ENCODE measurements at regions not wholly inside any gene's neighbourhood (a gene's known extent, or its start where the extent isn't known, plus 50 kb on each side); places are given as distances from the start of the nearest gene placed in this dataset.

GRCh38 chr12:125284945-125285685 lies 219.9 kb downstream of the AACS start:
- Histone ChIP-seq H3K9me3 (ENCODE audit: control insufficient read depth, insufficient read depth, low read length) (peaks cover 41% of the 10 kb centered on the region), H3K4me3 (ENCODE audit: low read depth, low read length) (no peak overlapping the region), H3K27ac (ENCODE audit: low read depth, low read length) (no peak overlapping the region), H3K27me3 (ENCODE audit: control insufficient read depth, insufficient read depth, low read length) (no peaks in the 10 kb centered on the region)
- ChIA-PET POLR2A (no interaction called here), CTCF (no interaction called here)
- no peak for DNase-seq (ENCODE audit: low read depth, low spot score)
- TF ChIP-seq CTCF (IDR thresholded peaks at IDR 0.05; ENCODE audit: low read depth, low read length): no peak

GRCh38 chr12:125286005-125286727 lies 220.9 kb downstream of the AACS start:
- Histone ChIP-seq H3K9me3 (ENCODE audit: control insufficient read depth, insufficient read depth, low read length) (peaks cover 33% of the 10 kb centered on the region), H3K4me3 (ENCODE audit: low read depth, low read length) (no peak overlapping the region), H3K27ac (ENCODE audit: low read depth, low read length) (no peak overlapping the region), H3K27me3 (ENCODE audit: control insufficient read depth, insufficient read depth, low read length) (no peaks in the 10 kb centered on the region)
- DNase-seq (ENCODE audit: low read depth, low spot score): no peak
- POLR2A ChIA-PET: no interaction called here
- CTCF ChIA-PET: no interaction called here
- TF ChIP-seq CTCF (IDR thresholded peaks at IDR 0.05; ENCODE audit: low read depth, low read length): no peak

- TF ChIP-seq CTCF (IDR thresholded peaks at IDR 0.05; ENCODE audit: low read depth, low read length): no peak
- Histone ChIP-seq H3K4me3 (ENCODE audit: low read depth, low read length) (no peak overlapping the region), H3K27me3 (ENCODE audit: control insufficient read depth, insufficient read depth, low read length) (no peaks in the 10 kb centered on the region), H3K9me3 (ENCODE audit: control insufficient read depth, insufficient read depth, low read length) (peaks cover 25% of the 10 kb centered on the region), H3K27ac (ENCODE audit: low read depth, low read length) (no peak overlapping the region)
- POLR2A ChIA-PET: no interaction called here
- no peak for DNase-seq (ENCODE audit: low read depth, low spot score)
- CTCF ChIA-PET: no interaction called here
Measured at GRCh38 chr12:125287155-125287847, 222.1 kb downstream of the AACS start.

- ChIA-PET POLR2A (no interaction called here), CTCF (no interaction called here)
- Histone ChIP-seq H3K9me3 (ENCODE audit: control insufficient read depth, insufficient read depth, low read length) (peaks cover 24% of the 10 kb centered on the region), H3K4me3 (ENCODE audit: low read depth, low read length) (no peak overlapping the region), H3K27ac (ENCODE audit: low read depth, low read length) (no peak overlapping the region), H3K27me3 (ENCODE audit: control insufficient read depth, insufficient read depth, low read length) (no peaks in the 10 kb centered on the region)
- no peak for DNase-seq (ENCODE audit: low read depth, low spot score)
- TF ChIP-seq CTCF (IDR thresholded peaks at IDR 0.05; ENCODE audit: low read depth, low read length): no peak
Measured at GRCh38 chr12:125288931-125289928, 224.0 kb downstream of the AACS start.
